Prostate gland (tissue), 2 donors: ENCODE measurements at regions not wholly inside any gene's neighbourhood (a gene's known extent, or its start where the extent isn't known, plus 50 kb on each side); places are given as distances from the start of the nearest gene placed in this dataset.

Experiments used
- POLR2A ChIP-seq: fragments of 450-650 bp; IDR thresholded peaks from one replicate; pipeline ENCODE4 v1.6.1; 2016; ENCODE audit warnings: antibody characterized with exemption, mild to moderate bottlenecking
- POLR2AphosphoS5 ChIP-seq: sonication (generic); formaldehyde crosslinking; IDR thresholded peaks from one replicate; pipeline ENCODE4 v1.6.1; 2017; ENCODE audit warnings: antibody characterized with exemption
- TF ChIP-seq, protein P1 (sequence below), 4 experiments: fragments of 200-600 bp in 2 of 4; fragments of 450-650 bp in 2 of 4; sonication (generic) in 2 of 4; IDR thresholded peaks; 1 replicate in 3 of 4; 2 replicates in 1 of 4; pipeline ENCODE4 v1.5.1; 2016 to 2019; ENCODE audit warnings: antibody characterized with exemption in 4 of 4, mild to moderate bottlenecking in 2 of 4, moderate library complexity in 2 of 4

GRCh38 chr3:154584974-154585373 is 155.0 kb upstream of the GPR149 start:
- TF ChIP-seq, protein P1, sequence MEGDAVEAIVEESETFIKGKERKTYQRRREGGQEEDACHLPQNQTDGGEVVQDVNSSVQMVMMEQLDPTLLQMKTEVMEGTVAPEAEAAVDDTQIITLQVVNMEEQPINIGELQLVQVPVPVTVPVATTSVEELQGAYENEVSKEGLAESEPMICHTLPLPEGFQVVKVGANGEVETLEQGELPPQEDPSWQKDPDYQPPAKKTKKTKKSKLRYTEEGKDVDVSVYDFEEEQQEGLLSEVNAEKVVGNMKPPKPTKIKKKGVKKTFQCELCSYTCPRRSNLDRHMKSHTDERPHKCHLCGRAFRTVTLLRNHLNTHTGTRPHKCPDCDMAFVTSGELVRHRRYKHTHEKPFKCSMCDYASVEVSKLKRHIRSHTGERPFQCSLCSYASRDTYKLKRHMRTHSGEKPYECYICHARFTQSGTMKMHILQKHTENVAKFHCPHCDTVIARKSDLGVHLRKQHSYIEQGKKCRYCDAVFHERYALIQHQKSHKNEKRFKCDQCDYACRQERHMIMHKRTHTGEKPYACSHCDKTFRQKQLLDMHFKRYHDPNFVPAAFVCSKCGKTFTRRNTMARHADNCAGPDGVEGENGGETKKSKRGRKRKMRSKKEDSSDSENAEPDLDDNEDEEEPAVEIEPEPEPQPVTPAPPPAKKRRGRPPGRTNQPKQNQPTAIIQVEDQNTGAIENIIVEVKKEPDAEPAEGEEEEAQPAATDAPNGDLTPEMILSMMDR (IDR thresholded peaks at IDR 0.05): no peak
- TF ChIP-seq POLR2A (no peak), POLR2AphosphoS5 (no peak)
